NCI-H1105 (cell line): ENCODE measurements at regions not wholly inside any gene's neighbourhood (a gene's known extent, or its start where the extent isn't known, plus 50 kb on each side); places are given as distances from the start of the nearest gene placed in this dataset.

Experiments used
- DNase-seq: peaks from one replicate; lab custom pipeline; 2025; lab: John Stamatoyannopoulos, UW

DNA sequence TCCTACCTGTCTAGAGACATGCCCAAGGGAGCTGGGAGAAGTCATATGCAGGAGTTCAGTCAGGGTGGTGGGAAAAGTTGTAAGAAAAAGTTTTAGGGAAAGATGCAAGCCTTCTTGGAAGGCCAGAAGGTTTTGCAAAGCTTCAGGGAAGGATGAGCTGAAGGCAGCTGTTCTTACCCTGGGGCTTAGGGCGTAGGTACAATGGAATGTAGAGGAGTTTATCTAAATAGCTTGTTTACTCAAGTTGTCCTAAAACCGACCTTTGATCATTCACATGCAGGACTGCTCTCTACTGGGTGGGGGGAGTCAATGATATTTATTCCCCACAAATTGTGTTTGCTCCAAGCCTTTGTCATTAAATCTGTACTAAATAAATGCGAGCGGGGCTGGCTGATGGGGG, 277.0 kb downstream of the CRPPA start:
- no peak for DNase-seq

DNA sequence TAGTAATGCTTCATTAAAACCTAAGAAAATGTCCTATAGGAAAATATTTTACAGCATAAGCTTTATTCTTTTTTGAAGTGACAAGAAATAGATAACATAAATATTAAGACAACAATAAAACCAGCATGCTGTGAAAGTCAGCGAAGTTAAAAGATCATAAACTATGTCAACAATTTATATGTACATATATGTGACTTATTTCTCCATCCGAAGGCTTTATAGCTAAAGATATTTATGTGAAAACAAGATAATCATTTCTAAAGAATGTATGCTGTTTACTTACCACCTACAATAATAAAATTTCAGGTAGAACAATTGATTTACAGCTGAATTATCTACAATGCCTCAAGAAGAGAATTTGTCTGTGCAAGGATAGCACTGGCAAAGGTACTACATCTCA, 283.4 kb downstream of the CRPPA start:
- DNase-seq = no peak

DNA sequence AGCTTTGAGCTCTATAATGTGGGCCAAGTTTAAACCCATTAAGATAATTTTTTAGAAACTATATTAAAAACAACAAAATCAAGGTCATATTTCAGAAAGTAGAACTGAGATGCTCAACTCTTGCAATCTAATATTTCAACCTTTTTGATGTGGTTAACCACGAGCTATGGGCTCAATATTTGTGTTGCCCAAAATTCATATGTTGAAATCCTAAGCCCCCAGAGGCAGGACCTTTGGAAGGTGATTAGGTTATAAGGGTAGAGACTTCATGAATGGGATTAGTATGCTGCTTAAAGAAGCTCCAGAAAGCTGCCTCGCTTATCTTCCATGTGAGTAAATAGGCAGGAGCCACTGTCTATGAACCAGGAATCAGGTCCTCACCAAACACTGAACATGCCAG, 284.4 kb downstream of the CRPPA start:
- no peak for DNase-seq

GRCh38 chr7:16135658-16136057, 285.7 kb downstream of the CRPPA start:
- no peak for DNase-seq

- no peak for DNase-seq
These were observed 290.9 kb downstream of the CRPPA start for GRCh38 chr7:16130111-16131110.

- no peak for DNase-seq
These were observed 291.8 kb downstream of the CRPPA start for GRCh38 chr7:16129431-16130110.

DNA sequence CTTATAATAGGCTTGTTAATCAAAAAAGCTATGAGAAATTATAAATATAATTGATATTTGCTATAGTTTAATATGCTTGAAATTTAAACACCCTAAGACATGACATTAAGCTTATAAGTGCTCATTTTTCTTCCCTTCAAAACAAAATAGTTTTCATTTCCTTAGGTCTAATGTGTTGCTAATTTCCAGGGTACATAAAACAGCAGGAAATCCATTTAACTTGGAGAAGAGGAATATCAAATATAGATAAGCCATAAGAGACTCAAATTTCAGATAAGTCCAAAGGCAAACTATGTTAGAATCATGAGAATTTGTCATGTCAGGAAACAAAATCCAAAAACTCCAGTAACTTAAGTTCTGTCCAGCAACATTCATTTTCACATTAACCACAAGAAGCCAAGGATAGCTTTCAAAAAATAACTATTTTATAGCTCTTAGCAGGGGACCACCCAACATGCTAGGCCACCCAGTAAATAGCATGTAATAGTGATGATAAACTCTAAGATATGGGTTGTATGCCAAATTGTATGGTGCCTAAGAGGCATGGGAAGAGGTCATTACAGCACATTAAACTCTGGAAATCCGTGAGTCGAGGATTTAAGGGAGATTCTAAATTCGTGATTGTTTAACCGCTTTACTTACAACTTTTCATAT, 298.1 kb downstream of the CRPPA start:
- no peak for DNase-seq

- no peak for DNase-seq
These were observed 299.4 kb downstream of the CRPPA start for GRCh38 chr7:16121876-16122390.

DNA sequence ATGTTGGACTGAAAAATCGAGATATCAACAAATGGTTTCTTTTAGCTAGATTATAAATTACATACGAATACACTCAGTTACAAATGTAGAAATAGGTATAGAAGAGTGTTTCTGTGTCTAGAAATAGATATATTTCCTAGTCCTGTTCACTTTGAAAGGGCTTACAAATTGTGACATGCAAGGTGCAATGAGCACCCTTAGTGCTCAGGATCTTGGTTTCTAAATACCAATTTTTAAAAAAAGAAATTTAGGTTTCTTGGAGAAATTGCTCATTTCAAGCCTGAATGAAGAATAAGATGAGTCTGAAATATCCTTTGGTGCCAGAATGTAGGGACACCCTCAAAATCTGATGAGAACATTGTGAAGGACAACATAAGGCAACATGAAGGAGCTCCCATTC, 306.0 kb downstream of the CRPPA start:
- no peak for DNase-seq

DNA sequence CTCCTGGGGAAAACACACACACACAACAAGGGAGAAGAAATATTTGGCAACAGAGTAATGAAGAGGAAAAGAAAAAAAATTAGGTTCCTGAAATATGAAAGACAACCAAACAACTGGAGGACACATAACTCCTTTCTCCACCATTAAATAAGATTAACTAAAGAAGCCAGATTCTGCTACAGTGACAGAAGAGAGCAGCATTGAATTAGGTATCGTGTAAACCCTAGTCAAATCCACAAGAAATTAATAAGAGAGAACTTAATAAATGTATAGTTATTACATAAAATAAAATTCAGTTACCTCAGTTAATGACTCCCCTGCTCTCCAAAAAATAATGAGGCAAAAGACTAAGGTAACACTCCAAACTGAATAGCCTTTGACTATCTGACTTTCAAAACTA, 306.7 kb downstream of the CRPPA start:
- no peak for DNase-seq

DNA sequence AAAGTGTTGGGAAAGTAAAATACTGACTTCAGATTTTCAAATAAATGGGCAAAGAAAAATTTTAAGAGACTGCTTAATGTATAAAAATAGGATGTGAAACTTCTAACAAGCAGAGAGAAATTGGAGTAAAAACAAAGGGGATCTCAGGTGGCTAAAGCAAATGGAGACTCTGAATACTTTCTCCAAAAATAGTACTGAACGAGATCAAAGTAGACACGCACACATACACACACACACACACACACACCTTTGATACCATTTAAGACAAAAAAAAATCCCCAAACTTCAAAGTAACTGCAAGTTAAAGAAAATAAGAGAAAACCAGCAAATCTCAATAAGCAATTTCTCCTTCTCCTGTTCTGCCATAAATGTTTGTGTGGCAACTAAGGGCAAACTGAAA, 307.3 kb downstream of the CRPPA start:
- no peak for DNase-seq

DNA sequence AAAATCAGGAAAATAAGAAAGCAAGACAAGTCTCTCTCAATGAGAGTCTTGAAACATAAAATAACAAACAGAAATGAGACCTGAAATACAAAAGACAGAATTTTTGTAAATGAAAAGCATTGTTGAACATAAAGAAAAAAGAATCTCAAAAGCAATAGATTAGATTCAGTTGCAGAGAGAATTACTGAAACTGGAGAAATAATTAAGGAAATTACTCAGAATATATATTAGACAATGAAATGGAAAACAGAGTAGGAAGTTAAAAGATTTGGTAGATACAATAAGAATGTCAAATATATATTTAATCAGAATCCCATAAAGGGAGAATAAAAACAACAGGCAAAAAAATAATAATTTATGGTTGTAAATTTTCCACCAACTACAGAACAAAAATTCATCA, 308.3 kb downstream of the CRPPA start:
- DNase-seq = no peak

DNA sequence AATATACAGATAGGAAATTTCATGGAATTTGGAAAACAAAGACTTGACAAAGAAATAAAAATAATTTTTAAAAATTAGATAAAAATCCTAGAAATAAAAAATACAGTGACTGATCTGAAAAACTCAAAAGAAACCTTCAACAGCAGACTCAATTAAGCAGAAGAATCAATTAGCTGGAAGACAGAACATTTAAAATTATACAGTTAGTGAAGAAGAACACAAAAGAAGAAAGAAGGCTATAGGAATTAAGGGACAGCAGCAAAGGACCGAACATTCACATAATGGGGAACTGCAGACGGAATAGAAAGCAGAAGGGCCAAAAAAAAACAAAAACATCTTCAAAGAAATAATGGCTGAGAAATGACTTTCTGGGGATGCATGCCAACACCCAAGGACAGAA, 314.5 kb downstream of the CRPPA start:
- DNase-seq = no peak

DNA sequence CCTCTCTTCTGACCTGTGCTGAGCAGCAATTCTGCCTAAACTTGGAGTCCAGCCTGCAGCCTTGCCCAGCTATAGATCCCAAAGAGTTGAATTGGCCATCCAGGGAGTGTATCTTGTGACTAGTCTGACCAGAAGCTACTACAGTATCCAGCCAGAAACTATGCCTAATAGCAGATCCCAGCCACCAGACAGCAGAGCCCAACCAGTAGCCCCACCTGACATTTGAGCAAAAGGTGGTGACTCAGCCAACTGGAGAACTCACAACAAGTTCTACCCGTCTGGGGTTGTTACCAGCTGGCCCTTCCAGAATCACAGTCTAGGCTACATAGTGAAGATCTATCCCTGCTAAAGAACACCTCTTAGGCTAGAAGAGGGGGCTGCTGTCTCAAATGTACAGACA, 315.0 kb downstream of the CRPPA start:
- no peak for DNase-seq

DNA sequence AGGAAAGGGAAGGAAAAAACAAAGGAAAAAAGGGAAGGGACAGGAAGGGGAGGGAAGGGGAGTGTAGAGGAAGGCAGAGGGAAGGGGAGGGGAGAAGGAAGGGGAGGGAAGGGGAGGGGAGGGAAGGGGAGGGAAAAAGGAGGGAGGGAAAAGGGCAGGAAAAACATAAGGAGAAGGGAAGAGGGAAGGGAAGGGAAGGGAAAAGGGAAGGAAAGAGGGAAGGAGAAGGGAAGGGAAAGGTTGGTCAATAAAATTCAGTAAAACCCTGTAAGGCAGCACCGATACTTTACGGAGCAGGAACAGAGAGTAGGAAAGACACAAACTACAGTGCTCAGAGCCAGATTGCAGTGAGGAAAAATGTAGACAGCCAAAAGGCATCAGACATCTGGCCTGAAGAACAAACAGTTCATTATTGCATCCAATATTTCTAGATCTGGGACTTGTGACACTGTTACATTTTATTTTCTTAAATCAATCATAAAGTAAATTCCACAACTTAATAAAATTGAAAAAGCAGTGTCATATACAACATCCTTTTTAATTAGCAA, 322.0 kb downstream of the CRPPA start:
- no peak for DNase-seq

DNA sequence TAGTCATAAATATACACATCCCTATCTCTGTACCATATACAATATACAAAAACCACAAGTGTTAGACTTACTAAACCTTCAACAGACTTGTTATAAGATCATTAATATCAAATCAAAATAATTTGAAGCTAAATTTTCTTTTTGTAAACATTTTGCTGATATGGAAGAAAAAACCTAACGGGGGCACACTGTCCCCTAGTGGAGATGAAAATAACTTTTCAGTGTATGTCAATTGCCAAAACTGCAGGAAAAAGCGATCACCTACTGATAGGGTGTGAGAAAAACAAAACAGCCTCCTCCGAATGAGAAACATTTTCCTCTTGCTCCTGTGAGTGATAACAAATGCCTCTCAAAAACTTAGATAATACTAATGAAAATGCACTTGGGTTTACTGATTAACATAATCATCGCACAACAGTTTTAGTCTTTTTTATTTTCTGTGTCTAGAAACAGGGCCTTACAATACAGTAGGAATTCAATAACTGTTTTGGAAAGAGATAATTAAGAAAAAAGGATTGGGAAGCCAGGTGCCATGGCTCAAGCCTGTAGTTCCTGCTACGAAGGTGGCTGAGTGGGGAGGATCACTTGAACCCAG, 322.7 kb downstream of the CRPPA start:
- DNase-seq = no peak

GRCh38 chr7:16098058-16098457, 323.3 kb downstream of the CRPPA start:
- DNase-seq = no peak

- no peak for DNase-seq
These were observed 326.0 kb downstream of the CRPPA start for GRCh38 chr7:16095171-16095950.

- no peak for DNase-seq
These were observed 326.7 kb downstream of the CRPPA start for GRCh38 chr7:16094651-16095050.

GRCh38 chr7:16092711-16093110, 328.6 kb downstream of the CRPPA start:
- DNase-seq = no peak

GRCh38 chr7:16091701-16092310, 329.5 kb downstream of the CRPPA start:
- DNase-seq = no peak
